ENCODE measurements at regions not wholly inside any gene's neighbourhood (a gene's known extent, or its start where the extent isn't known, plus 50 kb on each side); places are given as distances from the start of the nearest gene placed in this dataset.
"Not testable (repeated sequence)": the region's sequence is repeated elsewhere in the genome, so short reads cannot be mapped to it uniquely, and the experiment has no call there.

DNA sequence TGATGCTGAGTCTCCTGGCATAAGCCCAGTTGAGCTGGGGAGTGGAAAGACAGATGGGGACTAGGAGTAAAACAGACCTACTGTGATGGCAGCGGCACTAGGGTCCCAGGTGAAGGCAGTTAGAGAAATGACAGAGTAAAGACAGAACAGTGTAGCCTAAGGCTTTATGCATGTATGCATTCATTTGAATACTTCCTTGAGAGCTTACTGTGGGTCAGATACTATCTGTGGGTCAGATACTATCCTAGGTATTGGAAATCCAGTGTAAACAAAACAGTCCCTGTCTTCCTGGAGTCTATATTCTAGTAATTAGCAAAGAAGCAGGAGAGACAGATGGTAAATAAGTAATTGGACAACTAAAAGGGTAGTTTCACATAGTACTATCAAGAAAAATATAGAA, 73.7 kb upstream of the LRCH1 start:
- no peak for DNase-seq (ENCODE audit: extremely low read depth, low read depth)
- TF ChIP-seq, protein P1, sequence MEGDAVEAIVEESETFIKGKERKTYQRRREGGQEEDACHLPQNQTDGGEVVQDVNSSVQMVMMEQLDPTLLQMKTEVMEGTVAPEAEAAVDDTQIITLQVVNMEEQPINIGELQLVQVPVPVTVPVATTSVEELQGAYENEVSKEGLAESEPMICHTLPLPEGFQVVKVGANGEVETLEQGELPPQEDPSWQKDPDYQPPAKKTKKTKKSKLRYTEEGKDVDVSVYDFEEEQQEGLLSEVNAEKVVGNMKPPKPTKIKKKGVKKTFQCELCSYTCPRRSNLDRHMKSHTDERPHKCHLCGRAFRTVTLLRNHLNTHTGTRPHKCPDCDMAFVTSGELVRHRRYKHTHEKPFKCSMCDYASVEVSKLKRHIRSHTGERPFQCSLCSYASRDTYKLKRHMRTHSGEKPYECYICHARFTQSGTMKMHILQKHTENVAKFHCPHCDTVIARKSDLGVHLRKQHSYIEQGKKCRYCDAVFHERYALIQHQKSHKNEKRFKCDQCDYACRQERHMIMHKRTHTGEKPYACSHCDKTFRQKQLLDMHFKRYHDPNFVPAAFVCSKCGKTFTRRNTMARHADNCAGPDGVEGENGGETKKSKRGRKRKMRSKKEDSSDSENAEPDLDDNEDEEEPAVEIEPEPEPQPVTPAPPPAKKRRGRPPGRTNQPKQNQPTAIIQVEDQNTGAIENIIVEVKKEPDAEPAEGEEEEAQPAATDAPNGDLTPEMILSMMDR (IDR thresholded peaks at IDR 0.05; ENCODE audit: low read depth, low read length) = no peak

DNA sequence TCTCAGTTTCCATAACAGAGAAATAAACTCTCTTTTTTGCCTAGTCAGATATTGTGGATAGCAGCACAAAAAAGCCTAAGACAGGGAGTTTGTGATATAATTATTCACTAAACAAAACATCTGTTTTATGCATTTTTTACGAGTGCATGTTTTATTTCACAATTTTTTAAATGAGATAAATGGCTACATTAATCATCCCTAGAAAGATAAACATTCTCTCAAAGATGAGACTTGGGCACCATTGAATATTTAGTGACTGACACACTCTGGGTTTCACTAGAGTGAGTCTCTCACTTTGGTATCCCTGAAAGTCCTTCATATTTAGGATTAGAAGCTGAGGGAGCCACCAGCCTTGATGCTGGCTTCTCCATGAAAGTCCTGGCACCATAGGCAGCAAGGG, 74.3 kb upstream of the LRCH1 start:
- TF ChIP-seq, protein P1 (IDR thresholded peaks at IDR 0.05; ENCODE audit: low read depth, low read length) = no peak
- no peak for DNase-seq (ENCODE audit: extremely low read depth, low read depth)

DNA sequence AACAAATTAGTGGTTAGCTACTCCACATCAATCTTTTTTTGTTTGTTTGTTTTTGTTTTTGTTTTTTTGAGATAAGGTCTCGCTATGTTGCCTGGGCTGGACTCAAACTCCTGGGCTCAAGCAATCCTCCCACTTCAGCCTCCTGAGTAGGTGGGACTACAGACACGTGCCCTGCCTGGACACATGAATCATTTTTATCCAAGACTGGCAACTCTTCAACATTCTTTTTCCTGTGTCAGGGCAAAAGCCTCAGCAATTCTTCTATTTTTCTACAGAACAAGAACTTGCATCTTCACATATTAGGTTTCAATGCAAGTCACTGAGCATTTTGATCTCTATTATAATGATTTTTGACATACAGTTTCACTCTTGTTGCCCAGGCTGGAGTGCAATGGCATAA, 76.8 kb upstream of the LRCH1 start:
- no peak for DNase-seq (ENCODE audit: extremely low read depth, low read depth)
- TF ChIP-seq, protein P1 (IDR thresholded peaks at IDR 0.05; ENCODE audit: low read depth, low read length) = no peak

DNA sequence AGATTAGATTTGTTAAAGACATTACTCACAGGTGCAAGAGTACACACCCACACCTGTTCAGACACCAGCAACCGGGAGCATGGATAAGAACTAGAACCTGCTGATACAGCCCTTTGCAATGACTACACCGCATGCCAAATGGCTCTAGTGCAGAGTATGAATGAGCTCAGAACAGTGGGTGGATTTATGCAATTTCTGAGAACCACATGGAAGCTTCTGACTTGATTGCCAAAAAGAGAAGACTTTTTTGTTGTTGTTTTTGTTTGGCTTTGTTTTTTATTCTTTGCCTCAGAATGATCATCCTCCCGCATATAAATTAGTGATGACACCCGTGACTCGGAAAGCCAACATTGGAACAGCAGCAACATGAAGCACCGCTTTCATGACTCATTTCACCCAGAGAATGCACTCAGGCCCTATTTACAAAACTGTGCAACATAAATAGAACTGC, 77.4 kb upstream of the LRCH1 start:
- DNase-seq (ENCODE audit: extremely low read depth, low read depth) = no peak

DNA sequence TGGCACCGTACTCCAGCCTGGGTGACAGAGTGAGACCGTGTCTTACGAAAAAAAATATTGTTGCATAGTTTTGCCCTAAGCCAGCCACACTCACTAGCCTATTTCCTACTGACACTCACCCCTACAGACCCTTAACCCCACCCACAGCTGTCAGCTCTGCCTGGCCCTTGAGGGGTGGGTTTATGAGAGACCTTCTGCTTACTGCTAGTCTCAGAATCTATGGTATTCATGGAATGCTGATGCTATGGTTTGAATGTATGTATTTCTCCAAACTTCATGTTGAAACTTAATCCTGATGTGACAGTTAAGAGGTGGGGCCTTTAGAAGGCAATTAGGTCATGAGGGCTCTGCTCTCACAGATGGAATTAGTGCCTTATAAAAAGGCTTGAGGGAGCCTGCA, 79.2 kb upstream of the LRCH1 start:
- DNase-seq (ENCODE audit: extremely low read depth, low read depth) = no peak
- TF ChIP-seq, protein P1 (IDR thresholded peaks at IDR 0.05; ENCODE audit: low read depth, low read length) = no peak

More for the DNA sequence above, 77.4 kb upstream of the LRCH1 start:
- TF ChIP-seq, protein P1 (IDR thresholded peaks at IDR 0.05; ENCODE audit: low read depth, low read length) = no peak

DNA sequence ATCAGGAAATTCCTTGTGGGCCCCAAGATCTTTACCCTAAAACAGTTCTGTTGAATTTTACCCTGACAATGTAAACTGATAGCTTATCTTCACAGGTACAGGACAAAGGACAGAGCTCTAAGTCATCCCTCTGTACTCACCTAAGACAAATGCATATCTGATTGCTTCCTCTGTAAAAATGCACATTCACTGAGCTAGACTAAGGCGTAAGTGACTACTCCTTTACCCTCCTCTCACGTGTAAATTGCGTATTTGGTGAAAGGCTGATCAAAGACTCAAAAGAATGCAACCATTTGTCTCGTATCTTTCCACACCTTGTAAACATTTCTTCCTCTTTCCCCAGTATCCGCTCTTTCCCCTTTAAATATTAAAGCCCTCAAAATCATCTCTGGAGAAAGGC, 80.6 kb upstream of the LRCH1 start:
- DNase-seq (ENCODE audit: extremely low read depth, low read depth) = no peak
- TF ChIP-seq, protein P1 (IDR thresholded peaks at IDR 0.05; ENCODE audit: low read depth, low read length) = no peak

DNA sequence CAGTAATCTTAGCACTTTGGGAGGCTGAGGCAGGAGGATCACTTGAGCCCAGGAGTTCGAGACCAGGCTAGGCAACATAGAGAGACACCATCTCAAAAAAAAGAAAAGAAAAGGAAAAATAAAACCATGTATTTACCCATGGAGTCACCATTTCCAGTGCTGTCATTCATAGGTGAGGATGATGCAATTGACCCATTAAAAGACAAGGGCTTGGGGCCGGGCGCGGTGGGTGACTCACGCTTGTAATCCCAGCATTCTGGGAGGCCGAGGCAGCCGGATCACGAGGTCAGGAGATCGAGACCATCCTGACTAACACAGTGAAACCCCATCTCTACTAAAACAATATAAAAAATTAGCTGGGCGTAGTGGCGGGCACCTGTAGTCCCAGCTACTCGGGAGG, 82.6 kb upstream of the RUBCNL start:
- not testable (repeated sequence) for DNase-seq (ENCODE audit: extremely low read depth, low read depth)
